ENCODE measurements at regions not wholly inside any gene's neighbourhood (a gene's known extent, or its start where the extent isn't known, plus 50 kb on each side); places are given as distances from the start of the nearest gene placed in this dataset.

DNA sequence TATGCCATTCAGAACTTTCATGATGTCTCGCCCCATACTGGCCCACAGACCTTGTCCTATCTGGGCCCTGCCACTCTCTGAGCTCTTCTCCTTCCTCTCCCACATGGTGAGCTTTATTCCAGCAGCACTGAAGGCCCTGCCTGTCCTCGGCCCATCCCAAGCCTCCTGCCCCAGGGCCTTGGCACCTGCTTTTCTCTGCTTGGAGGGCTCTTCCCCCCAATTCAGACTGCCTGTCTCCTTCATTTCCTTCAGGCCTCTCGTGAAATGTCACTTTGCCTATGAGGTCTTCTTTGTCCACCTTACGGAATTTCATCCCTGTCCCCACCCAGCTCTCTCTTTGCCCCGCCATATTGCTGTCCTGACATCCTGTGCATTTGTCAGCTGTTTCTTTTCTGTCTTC lies 191.7 kb upstream of the POU3F1 start:
- Histone ChIP-seq H3K27me3 (no peaks in the 10 kb centered on the region), H3K9me3 (no peaks in the 10 kb centered on the region), H3K4me1 (no peaks in the 10 kb centered on the region), H3K27ac (no peak overlapping the region), H3K36me3 (no peaks in the 10 kb centered on the region), H3K4me3 (no peak overlapping the region)
- no peak for DNase-seq
- TF ChIP-seq POLR2A (IDR thresholded peaks at IDR 0.05), result no peak
- TF ChIP-seq, protein P1, sequence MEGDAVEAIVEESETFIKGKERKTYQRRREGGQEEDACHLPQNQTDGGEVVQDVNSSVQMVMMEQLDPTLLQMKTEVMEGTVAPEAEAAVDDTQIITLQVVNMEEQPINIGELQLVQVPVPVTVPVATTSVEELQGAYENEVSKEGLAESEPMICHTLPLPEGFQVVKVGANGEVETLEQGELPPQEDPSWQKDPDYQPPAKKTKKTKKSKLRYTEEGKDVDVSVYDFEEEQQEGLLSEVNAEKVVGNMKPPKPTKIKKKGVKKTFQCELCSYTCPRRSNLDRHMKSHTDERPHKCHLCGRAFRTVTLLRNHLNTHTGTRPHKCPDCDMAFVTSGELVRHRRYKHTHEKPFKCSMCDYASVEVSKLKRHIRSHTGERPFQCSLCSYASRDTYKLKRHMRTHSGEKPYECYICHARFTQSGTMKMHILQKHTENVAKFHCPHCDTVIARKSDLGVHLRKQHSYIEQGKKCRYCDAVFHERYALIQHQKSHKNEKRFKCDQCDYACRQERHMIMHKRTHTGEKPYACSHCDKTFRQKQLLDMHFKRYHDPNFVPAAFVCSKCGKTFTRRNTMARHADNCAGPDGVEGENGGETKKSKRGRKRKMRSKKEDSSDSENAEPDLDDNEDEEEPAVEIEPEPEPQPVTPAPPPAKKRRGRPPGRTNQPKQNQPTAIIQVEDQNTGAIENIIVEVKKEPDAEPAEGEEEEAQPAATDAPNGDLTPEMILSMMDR (IDR thresholded peaks at IDR 0.05), result no peak

DNA sequence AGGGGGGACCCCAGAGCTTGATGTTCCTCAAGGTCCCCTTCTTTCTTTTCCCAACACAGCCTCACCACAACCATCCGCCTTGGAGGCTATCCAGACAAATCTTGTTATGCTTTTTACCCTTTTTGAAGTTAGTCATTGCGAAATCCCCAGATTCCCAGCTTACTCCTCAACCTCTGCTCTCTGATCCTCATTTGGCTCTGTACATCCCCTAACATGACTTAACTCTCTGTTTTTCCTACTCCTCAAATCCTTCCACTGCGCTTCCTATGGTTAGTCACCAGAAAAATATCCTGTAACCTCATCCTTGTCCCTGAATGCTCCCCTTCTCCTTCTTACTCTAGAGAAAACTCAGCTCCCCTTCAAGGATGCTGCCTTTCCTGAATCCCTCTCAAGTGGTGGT lies 189.1 kb upstream of the POU3F1 start:
- no peak for DNase-seq
- H3K4me1 ChIP-seq, result no peaks in the 10 kb centered on the region
- no peaks in the 10 kb centered on the region for H3K27me3 ChIP-seq
- TF ChIP-seq, protein P1 (IDR thresholded peaks at IDR 0.05), result no peak
- no peak for TF ChIP-seq POLR2A (IDR thresholded peaks at IDR 0.05)
- no peaks in the 10 kb centered on the region for H3K9me3 ChIP-seq
- H3K4me3 ChIP-seq, result no peak overlapping the region
- H3K36me3 ChIP-seq, result no peaks in the 10 kb centered on the region
- H3K27ac ChIP-seq, result no peak overlapping the region

DNA sequence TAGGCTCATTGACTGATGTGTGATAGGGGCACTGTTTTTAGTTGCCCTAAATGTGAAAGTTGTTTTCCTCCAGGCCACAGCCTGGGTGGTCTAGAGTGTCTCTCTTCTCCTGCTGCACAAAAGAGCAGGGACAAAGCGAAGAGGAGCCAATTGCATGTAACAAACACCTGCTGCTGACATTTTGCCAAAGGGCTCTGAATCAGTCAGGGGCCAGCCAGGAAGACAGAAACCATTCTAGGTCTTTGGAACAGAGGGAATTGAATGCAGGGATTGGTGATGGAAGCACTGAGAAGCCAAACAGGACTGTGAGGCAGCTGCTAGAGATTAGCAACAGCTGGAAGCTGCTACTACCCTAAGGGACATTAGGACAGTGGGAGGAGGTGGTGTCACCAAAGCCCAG lies 185.3 kb upstream of the POU3F1 start:
- H3K4me3 ChIP-seq, result no peak overlapping the region
- H3K9me3 ChIP-seq, result no peaks in the 10 kb centered on the region
- no peak for DNase-seq
- no peak overlapping the region for H3K27ac ChIP-seq
- no peaks in the 10 kb centered on the region for H3K4me1 ChIP-seq
- H3K36me3 ChIP-seq, result no peaks in the 10 kb centered on the region
- H3K27me3 ChIP-seq, result no peaks in the 10 kb centered on the region
- no peak for TF ChIP-seq POLR2A (IDR thresholded peaks at IDR 0.05)
- TF ChIP-seq, protein P1 (IDR thresholded peaks at IDR 0.05), result no peak

DNA sequence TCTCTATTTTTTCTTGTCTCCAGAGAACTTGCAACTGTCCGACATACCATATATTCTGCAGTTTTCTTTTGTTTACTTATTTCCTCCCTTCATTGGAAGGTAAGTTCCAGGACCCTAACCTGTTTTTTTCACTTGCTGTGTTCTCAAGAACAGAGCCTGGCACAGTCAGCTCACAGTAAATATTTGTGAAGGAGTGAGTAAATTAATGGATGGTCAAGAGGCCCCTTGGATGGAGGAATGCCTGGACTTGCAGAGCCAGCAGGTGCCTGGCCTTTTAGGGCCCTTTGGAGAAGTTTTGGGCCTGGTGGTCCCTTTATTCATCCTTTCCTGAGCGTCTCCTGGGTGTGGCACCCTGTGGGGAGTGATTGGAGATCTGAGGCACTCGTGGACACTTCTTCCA lies 182.1 kb upstream of the POU3F1 start:
- no peak overlapping the region for H3K4me3 ChIP-seq
- no peaks in the 10 kb centered on the region for H3K9me3 ChIP-seq
- DNase-seq, result no peak
- no peaks in the 10 kb centered on the region for H3K36me3 ChIP-seq
- TF ChIP-seq, protein P1 (IDR thresholded peaks at IDR 0.05), result no peak
- no peak for TF ChIP-seq POLR2A (IDR thresholded peaks at IDR 0.05)
- H3K4me1 ChIP-seq, result no peaks in the 10 kb centered on the region
- H3K27ac ChIP-seq, result no peak overlapping the region
- H3K27me3 ChIP-seq, result no peaks in the 10 kb centered on the region

DNA sequence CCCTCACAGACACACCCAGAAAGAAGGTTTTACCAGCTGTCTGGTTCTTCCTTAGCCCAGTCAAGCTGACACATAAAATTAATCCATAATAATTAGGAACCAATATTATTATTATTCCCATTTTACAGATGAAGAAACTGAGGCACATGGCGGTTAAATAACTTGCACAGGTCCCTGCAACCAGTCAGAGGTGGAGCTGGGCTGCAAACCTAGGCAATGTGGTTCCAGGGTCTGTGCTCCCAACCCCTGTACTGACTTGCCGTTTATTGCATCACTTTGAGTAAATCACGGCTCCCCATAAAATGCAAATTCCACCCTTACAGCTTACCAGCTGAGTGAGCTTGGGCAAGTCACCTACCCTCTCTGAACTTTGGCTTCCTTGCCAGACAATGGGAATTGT lies 179.2 kb upstream of the POU3F1 start:
- no peaks in the 10 kb centered on the region for H3K4me1 ChIP-seq
- TF ChIP-seq, protein P1 (IDR thresholded peaks at IDR 0.05), result no peak
- TF ChIP-seq POLR2A (IDR thresholded peaks at IDR 0.05), result no peak
- no peaks in the 10 kb centered on the region for H3K36me3 ChIP-seq
- H3K27me3 ChIP-seq, result no peaks in the 10 kb centered on the region
- no peak overlapping the region for H3K4me3 ChIP-seq
- DNase-seq, result no peak
- no peaks in the 10 kb centered on the region for H3K9me3 ChIP-seq
- H3K27ac ChIP-seq, result no peak overlapping the region

DNA sequence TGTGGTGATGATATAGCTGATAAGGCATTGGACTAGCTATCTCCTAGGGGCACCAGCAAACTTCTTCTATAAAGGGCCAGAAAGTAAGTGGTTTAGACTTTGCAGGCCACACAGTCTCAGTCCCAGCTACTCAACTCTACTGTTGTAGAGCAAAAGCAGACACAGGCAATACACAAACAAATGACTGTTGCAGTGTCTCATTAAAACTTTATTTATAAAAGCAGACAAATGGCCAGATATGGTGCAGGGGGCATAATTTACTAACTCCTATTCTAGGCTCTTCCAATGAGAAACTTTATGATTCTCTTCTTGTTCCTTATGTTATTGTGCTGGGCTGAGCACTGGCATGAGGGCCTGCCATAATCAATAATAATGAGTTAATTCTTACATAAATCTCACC lies 176.8 kb upstream of the POU3F1 start:
- TF ChIP-seq, protein P1 (IDR thresholded peaks at IDR 0.05), result no peak
- no peak for TF ChIP-seq POLR2A (IDR thresholded peaks at IDR 0.05)
- DNase-seq, result no peak
- Histone ChIP-seq H3K36me3 (no peaks in the 10 kb centered on the region), H3K4me3 (no peak overlapping the region), H3K27me3 (no peaks in the 10 kb centered on the region), H3K9me3 (no peaks in the 10 kb centered on the region), H3K27ac (no peak overlapping the region), H3K4me1 (no peaks in the 10 kb centered on the region)
